Esophagus squamous epithelium (tissue), 5 donors: ENCODE measurements at regions not wholly inside any gene's neighbourhood (a gene's known extent, or its start where the extent isn't known, plus 50 kb on each side); places are given as distances from the start of the nearest gene placed in this dataset.

ENCODE experiments used
- DNase-seq: peaks from one replicate; lab custom pipeline; 2025; lab: John Stamatoyannopoulos, UW
- H3K27ac ChIP-seq, 4 donors: fragments of 200-600 bp; sonication (generic); one replicate each; pipeline ENCODE4 v1.5.1; 2016 to 2019; ENCODE audit warnings: mild to moderate bottlenecking in 1 of 4
- H3K27me3 ChIP-seq, 4 donors: fragments of 200-600 bp; sonication (generic); 1 replicate in 3 of 4; 2 replicates in 1 of 4; pipeline versions ENCODE4 v1.5.1 to v1.6.0; 2017 to 2021; ENCODE audit warnings: antibody characterized with exemption in 1 of 4
- H3K36me3 ChIP-seq, 3 donors: fragments of 200-600 bp; sonication (generic); one replicate each; pipeline ENCODE4 v1.5.1; 2016 to 2019
- H3K4me1 ChIP-seq, 3 donors: fragments of 200-600 bp; sonication (generic); one replicate each; pipeline ENCODE4 v1.5.1; 2017 to 2019
- H3K4me3 ChIP-seq, 4 donors: fragments of 200-600 bp; sonication (generic); 1 replicate in 3 of 4; 2 replicates in 1 of 4; pipeline ENCODE4 v1.5.1; 2016 to 2019; ENCODE audit warnings: mild to moderate bottlenecking in 2 of 4, moderate library complexity in 1 of 4
- H3K9me3 ChIP-seq, 3 donors: fragments of 200-600 bp; sonication (generic); one replicate each; pipeline ENCODE4 v1.5.1; 2016 to 2019
- POLR2A ChIP-seq, 4 donors: fragments of 450-650 bp; IDR thresholded peaks; one replicate each; pipeline ENCODE4 v1.6.1; 2017; ENCODE audit warnings: antibody characterized with exemption in 4 of 4, mild to moderate bottlenecking in 4 of 4, moderate library complexity in 3 of 4
- WGBS, 2 donors: methylation state at CpG; one replicate each; pipeline ENCODE4 v1.1.5; 2018; 5-methylcytosine and 5-hydroxymethylcytosine counted together
- intact Hi-C: fragments of 100-400 bp; cut with DNase I; formaldehyde crosslinking; loops from one replicate; pipeline ENCODE4 v1.15.0; 2022
- TF ChIP-seq, protein P1 (sequence below), 6 experiments: fragments of 450-650 bp in 4 of 6; fragments of 200-600 bp in 2 of 6; sonication (generic) in 2 of 6; IDR thresholded peaks; one replicate each; pipeline ENCODE4 v1.5.1; 2016 to 2019; ENCODE audit warnings: antibody characterized with exemption in 6 of 6, mild to moderate bottlenecking in 4 of 6, moderate library complexity in 4 of 6
- donor health status: DM: yes; HTN: yes; CAD: no.

DNA sequence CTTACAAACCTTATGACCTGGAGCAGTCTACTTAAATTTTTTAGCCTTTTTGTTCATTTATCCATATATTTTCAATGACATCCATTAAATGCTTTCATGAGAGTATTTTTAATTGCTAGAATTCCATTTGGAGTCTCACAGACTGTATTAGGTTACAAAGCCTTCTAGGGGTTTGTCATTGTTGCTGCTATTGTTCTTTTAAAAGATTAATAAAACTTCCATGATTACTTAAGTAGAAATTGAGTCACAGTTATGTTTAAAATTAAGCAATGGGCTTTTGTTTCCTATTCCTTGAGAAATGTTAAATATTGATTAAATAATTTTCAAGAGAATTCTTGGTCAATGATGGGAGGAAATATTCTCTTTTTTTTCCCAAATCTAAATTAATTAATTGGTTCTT, 1408.4 kb upstream of the RAG2 start:
- Histone ChIP-seq H3K4me1 (no peaks in the 10 kb centered on the region), H3K27me3 (no peaks in the 10 kb centered on the region), H3K9me3 (no peaks in the 10 kb centered on the region), H3K4me3 (no peak overlapping the region), H3K27ac (no peak overlapping the region), H3K36me3 (no peaks in the 10 kb centered on the region)
- no peak for DNase-seq
- intact Hi-C loops, result no loop called here
- TF ChIP-seq, protein P1, sequence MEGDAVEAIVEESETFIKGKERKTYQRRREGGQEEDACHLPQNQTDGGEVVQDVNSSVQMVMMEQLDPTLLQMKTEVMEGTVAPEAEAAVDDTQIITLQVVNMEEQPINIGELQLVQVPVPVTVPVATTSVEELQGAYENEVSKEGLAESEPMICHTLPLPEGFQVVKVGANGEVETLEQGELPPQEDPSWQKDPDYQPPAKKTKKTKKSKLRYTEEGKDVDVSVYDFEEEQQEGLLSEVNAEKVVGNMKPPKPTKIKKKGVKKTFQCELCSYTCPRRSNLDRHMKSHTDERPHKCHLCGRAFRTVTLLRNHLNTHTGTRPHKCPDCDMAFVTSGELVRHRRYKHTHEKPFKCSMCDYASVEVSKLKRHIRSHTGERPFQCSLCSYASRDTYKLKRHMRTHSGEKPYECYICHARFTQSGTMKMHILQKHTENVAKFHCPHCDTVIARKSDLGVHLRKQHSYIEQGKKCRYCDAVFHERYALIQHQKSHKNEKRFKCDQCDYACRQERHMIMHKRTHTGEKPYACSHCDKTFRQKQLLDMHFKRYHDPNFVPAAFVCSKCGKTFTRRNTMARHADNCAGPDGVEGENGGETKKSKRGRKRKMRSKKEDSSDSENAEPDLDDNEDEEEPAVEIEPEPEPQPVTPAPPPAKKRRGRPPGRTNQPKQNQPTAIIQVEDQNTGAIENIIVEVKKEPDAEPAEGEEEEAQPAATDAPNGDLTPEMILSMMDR (IDR thresholded peaks at IDR 0.05), result no peak
- TF ChIP-seq POLR2A (IDR thresholded peaks at IDR 0.05), result no peak

DNA sequence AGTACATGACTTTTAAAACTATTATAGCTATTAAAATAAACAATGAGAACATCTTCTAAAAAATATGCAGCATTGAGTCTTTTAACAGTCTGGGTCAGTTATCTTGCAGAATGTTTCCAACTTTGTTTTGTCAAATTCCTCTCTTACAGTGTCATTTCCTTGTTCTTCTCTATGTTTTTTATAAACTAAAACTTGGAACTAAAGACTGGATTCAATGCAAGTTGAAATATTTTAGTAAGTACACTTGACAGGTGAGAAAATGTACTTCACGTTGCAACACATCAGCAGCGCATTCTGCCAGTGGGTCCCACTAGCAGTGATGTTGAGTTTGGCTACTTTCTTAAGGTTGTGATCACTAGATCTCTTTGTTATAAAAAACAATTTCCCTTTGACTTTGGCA, 1407.6 kb upstream of the RAG2 start:
- DNase-seq, result no peak
- no peak for TF ChIP-seq POLR2A (IDR thresholded peaks at IDR 0.05)
- TF ChIP-seq, protein P1 (IDR thresholded peaks at IDR 0.05), result no peak
- no peak overlapping the region for H3K27ac ChIP-seq
- H3K27me3 ChIP-seq, result no peaks in the 10 kb centered on the region
- no peaks in the 10 kb centered on the region for H3K36me3 ChIP-seq
- no peaks in the 10 kb centered on the region for H3K4me1 ChIP-seq
- WGBS, 2 donors, result 38 to 42% methylated on average over 2 of the region's 2 CpGs
- no peaks in the 10 kb centered on the region for H3K9me3 ChIP-seq
- H3K4me3 ChIP-seq, result no peak overlapping the region
- intact Hi-C loops, result no loop called here

DNA sequence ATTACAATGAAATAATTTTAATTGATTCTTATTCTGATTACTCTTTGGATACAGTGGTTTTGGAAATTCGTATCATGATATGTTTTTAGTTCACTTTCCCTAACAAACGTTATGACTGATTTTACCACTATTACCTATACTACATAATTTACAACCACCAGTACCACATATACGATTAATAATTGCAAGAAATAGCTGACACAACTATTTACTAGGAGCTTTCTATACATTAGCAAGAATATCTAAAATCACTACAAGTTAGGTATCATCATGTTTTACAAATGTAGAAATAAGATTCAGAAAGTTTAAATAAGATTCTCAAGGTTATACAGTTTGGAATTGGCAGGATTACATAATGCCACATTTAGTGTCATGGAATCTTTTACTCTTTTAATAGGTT, 1401.1 kb upstream of the RAG2 start:
- Histone ChIP-seq H3K4me3 (no peak overlapping the region), H3K36me3 (no peaks in the 10 kb centered on the region), H3K4me1 (no peaks in the 10 kb centered on the region), H3K27me3 (no peaks in the 10 kb centered on the region), H3K9me3 (no peaks in the 10 kb centered on the region), H3K27ac (no peak overlapping the region)
- intact Hi-C loops, result no loop called here
- TF ChIP-seq, protein P1 (IDR thresholded peaks at IDR 0.05), result no peak
- TF ChIP-seq POLR2A (IDR thresholded peaks at IDR 0.05), result no peak
- DNase-seq, result no peak
- 61 to 73% methylated on average over 3 of the region's 3 CpGs for WGBS, 2 donors

DNA sequence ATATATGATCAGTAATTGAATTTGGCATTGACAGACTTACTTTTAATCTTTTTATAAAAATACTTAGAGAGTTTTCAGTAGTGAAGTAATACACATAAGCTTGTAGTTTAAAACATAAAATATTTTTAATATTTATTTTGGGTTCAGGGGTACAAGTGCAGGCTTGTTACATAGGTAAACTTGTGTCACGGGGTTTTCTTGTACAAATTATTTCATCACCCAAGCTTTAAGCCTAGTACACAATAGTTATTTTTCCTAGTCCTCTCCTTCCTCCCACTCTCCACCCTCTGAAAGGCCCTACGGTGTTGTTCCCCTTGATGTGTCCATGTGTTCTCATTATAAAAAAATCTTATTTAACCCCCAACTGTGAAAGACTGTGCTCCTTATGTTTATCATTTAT, 1397.8 kb upstream of the RAG2 start:
- Histone ChIP-seq H3K4me1 (no peaks in the 10 kb centered on the region), H3K36me3 (no peaks in the 10 kb centered on the region), H3K9me3 (no peaks in the 10 kb centered on the region), H3K4me3 (no peak overlapping the region), H3K27me3 (no peaks in the 10 kb centered on the region), H3K27ac (no peak overlapping the region)
- 39% methylated on average over 2 of the region's 2 CpGs for WGBS, 2 donors
- intact Hi-C loops, result no loop called here
- no peak for DNase-seq
- TF ChIP-seq, protein P1 (IDR thresholded peaks at IDR 0.05), result no peak
- TF ChIP-seq POLR2A (IDR thresholded peaks at IDR 0.05), result no peak

DNA sequence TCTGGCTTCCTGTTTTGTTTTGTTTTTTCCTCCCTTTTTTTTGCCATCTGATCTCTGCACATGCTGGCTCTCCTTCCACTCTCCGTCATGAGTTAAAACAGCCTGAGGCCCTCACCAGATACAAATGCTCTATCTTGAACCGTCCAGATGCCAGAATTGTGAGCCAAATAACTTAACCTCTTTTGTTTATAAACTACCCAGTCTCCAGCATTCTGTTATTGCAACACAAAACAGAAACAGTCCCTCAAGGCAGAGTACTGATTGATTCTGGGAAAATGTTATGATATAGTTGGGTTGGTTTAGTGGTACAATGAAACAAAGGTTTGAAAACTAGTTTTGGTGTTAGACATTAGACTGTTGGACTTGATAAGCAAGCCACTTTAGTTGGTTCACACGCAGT, 1390.0 kb upstream of the RAG2 start:
- no peaks in the 10 kb centered on the region for H3K27me3 ChIP-seq

More for the DNA sequence above, 1390.0 kb upstream of the RAG2 start:
- no peak for TF ChIP-seq POLR2A (IDR thresholded peaks at IDR 0.05)
- TF ChIP-seq, protein P1 (IDR thresholded peaks at IDR 0.05), result no peak
- Histone ChIP-seq H3K27ac (no peak overlapping the region), H3K36me3 (no peaks in the 10 kb centered on the region), H3K9me3 (no peaks in the 10 kb centered on the region), H3K4me3 (no peak overlapping the region), H3K4me1 (no peaks in the 10 kb centered on the region)
- DNase-seq, result no peak
- 20 to 33% methylated on average over 3 of the region's 3 CpGs for WGBS, 2 donors
- intact Hi-C loops, result no loop called here
